H9 (cell line): ENCODE measurements at regions not wholly inside any gene's neighbourhood (a gene's known extent, or its start where the extent isn't known, plus 50 kb on each side); places are given as distances from the start of the nearest gene placed in this dataset.

Experiments used
- DNase-seq: peaks from one replicate; pipeline ENCODE4 v3.0.0-alpha.2; 2017
- H2AFZ ChIP-seq: one replicate; pipeline ENCODE4 v1.6.1; 2013; ENCODE audit warnings: mild to moderate bottlenecking, low read length, control low read depth, moderate library complexity
- H2AK5ac ChIP-seq: 2 replicates; pipeline ENCODE4 v1.6.1; 2013; ENCODE audit warnings: low read length, control low read depth, mixed read lengths; ENCODE audit not compliant: insufficient read length
- H2BK120ac ChIP-seq: one replicate; pipeline ENCODE4 v1.6.1; 2013; ENCODE audit warnings: low read depth, mild to moderate bottlenecking, low read length, control low read depth, inconsistent platforms; ENCODE audit not compliant: poor library complexity, severe bottlenecking
- H2BK12ac ChIP-seq: 2 replicates; pipeline ENCODE4 v1.6.1; 2013; ENCODE audit warnings: low read length, control low read depth, mixed read lengths, low read depth; ENCODE audit not compliant: insufficient read length
- H2BK15ac ChIP-seq: 2 replicates; pipeline ENCODE4 v1.6.1; 2013; ENCODE audit warnings: low read depth, low read length, control low read depth
- H2BK20ac ChIP-seq: one replicate; pipeline ENCODE4 v1.6.1; 2013; ENCODE audit warnings: low read depth, mild to moderate bottlenecking, low read length, control low read depth, inconsistent platforms; ENCODE audit not compliant: poor library complexity, severe bottlenecking
- H2BK5ac ChIP-seq: 2 replicates; pipeline ENCODE4 v1.6.1; 2013; ENCODE audit warnings: low read length, control low read depth, mixed read lengths; ENCODE audit not compliant: insufficient read length
- H3K14ac ChIP-seq: 2 replicates; pipeline ENCODE4 v1.6.1; 2013; ENCODE audit warnings: low read length, control low read depth; ENCODE audit not compliant: insufficient read depth
- H3K18ac ChIP-seq: 2 replicates; pipeline ENCODE4 v1.6.1; 2013; ENCODE audit warnings: low read depth, mild to moderate bottlenecking, mixed read lengths, low read length, control low read depth; ENCODE audit not compliant: insufficient read length
- H3K23ac ChIP-seq: 2 replicates; pipeline ENCODE4 v1.6.1; 2013; ENCODE audit warnings: low read length, control low read depth, mixed read lengths, low read depth; ENCODE audit not compliant: insufficient read length
- H3K23me2 ChIP-seq: 2 replicates; pipeline ENCODE4 v1.6.1; 2013; ENCODE audit warnings: low read depth, mild to moderate bottlenecking, mixed read lengths, low read length, control low read depth; ENCODE audit not compliant: insufficient read length, poor library complexity, severe bottlenecking
- H3K27ac ChIP-seq: 2 replicates; pipeline ENCODE4 v1.5.1; 2013; ENCODE audit warnings: low read length, control low read depth, mixed read lengths, low read depth; ENCODE audit not compliant: insufficient read length
- H3K27me3 ChIP-seq: 2 replicates; pipeline ENCODE4 v1.6.1; 2013; ENCODE audit warnings: low read length, control low read depth, inconsistent platforms; ENCODE audit not compliant: insufficient read depth
- H3K4ac ChIP-seq: 2 replicates; pipeline ENCODE4 v1.6.1; 2013; ENCODE audit warnings: low read depth, mild to moderate bottlenecking, control low read depth, inconsistent platforms, low read length, moderate library complexity
- H3K4me1 ChIP-seq: 2 replicates; pipeline ENCODE4 v1.6.1; 2013; ENCODE audit warnings: low read length, control low read depth, inconsistent platforms; ENCODE audit not compliant: insufficient read depth
- H3K4me2 ChIP-seq: 2 replicates; pipeline ENCODE4 v1.6.1; 2013; ENCODE audit warnings: low read length, control low read depth, mixed read lengths; ENCODE audit not compliant: insufficient read length, insufficient read depth
- H3K56ac ChIP-seq: 2 replicates; pipeline ENCODE4 v1.6.1; 2013; ENCODE audit warnings: low read depth, mild to moderate bottlenecking, mixed read lengths, low read length, control low read depth; ENCODE audit not compliant: insufficient read length
- H3K79me1 ChIP-seq: 2 replicates; pipeline ENCODE4 v1.6.1; 2013; ENCODE audit warnings: low read depth, mild to moderate bottlenecking, moderate library complexity, low read length, control low read depth, inconsistent platforms; ENCODE audit not compliant: insufficient read depth, poor library complexity, severe bottlenecking
- H3K79me2 ChIP-seq: 2 replicates; pipeline ENCODE4 v1.6.1; 2013; ENCODE audit warnings: low read length, control low read depth, inconsistent platforms; ENCODE audit not compliant: insufficient read depth
- H3K9ac ChIP-seq: 2 replicates; pipeline ENCODE4 v1.6.1; 2013; ENCODE audit warnings: low read length, control low read depth, mixed read lengths; ENCODE audit not compliant: insufficient read length; ENCODE audit errors: extremely low read depth
- H3K9me3 ChIP-seq: one replicate; pipeline ENCODE4 v1.6.1; 2013; ENCODE audit warnings: low read depth, low read length, inconsistent platforms; ENCODE audit not compliant: control insufficient read depth
- H3T11ph ChIP-seq: one replicate; pipeline ENCODE4 v1.6.1; 2013; ENCODE audit warnings: mild to moderate bottlenecking, low read length, control low read depth, inconsistent platforms
- H4K20me1 ChIP-seq: one replicate; pipeline ENCODE4 v1.6.1; 2013; ENCODE audit not compliant: control insufficient read depth, insufficient read length, insufficient read depth
- H4K5ac ChIP-seq: 2 replicates; pipeline ENCODE4 v1.6.1; 2013; ENCODE audit warnings: low read depth, mild to moderate bottlenecking, mixed read lengths, low read length, control low read depth; ENCODE audit not compliant: insufficient read length
- H4K8ac ChIP-seq: replicated peaks from 2 replicates; pipeline ENCODE4 v1.6.1; 2013; ENCODE audit warnings: low read length, control low read depth, mixed read lengths, low read depth; ENCODE audit not compliant: insufficient read length
- H4K91ac ChIP-seq: 2 replicates; pipeline ENCODE4 v1.6.1; 2013; ENCODE audit warnings: low read depth, mild to moderate bottlenecking, moderate library complexity, mixed read lengths, low read length, control low read depth; ENCODE audit not compliant: insufficient read length
- H3K27ac Mint-ChIP-seq, 3 experiments: 2 replicates in 2 of 3; 3 replicates in 1 of 3; pipeline ENCODE4 v1.8.0; 2020 to 2021; ENCODE audit warnings: mixed read lengths in 3 of 3, mild to moderate bottlenecking in 1 of 3, moderate library complexity in 1 of 3
- H3K27me3 Mint-ChIP-seq: 2 replicates; pipeline ENCODE4 v1.8.0; 2021; ENCODE audit warnings: low read depth, mild to moderate bottlenecking, moderate library complexity, mixed read lengths
- H3K36me3 Mint-ChIP-seq, 3 experiments: 2 replicates in 2 of 3; 3 replicates in 1 of 3; pipeline ENCODE4 v1.8.0; 2020 to 2021; ENCODE audit warnings: low read depth in 3 of 3, mixed read lengths in 3 of 3; ENCODE audit not compliant: insufficient read depth in 1 of 3
- H3K4me1 Mint-ChIP-seq, 2 experiments: 2 replicates each; pipeline ENCODE4 v1.8.0; 2020; ENCODE audit warnings: mixed read lengths in 2 of 2
- H3K4me3 Mint-ChIP-seq, 2 experiments: 2 replicates in 1 of 2; 3 replicates in 1 of 2; pipeline ENCODE4 v1.8.0; 2020 to 2021; ENCODE audit warnings: mild to moderate bottlenecking in 2 of 2, mixed read lengths in 2 of 2, moderate library complexity in 1 of 2
- H3K9me3 Mint-ChIP-seq, 2 experiments: 2 replicates in 1 of 2; 3 replicates in 1 of 2; pipeline ENCODE4 v1.8.0; 2020; ENCODE audit warnings: mild to moderate bottlenecking in 2 of 2, mixed read lengths in 2 of 2, moderate library complexity in 1 of 2
- TF ChIP-seq, protein P1 (sequence below): fragments of 200-600 bp; sonication (generic); conservative IDR thresholded peaks from 3 replicates; pipeline ENCODE4 v1.8.0; 2021; ENCODE audit warnings: antibody characterized with exemption, mild to moderate bottlenecking

DNA sequence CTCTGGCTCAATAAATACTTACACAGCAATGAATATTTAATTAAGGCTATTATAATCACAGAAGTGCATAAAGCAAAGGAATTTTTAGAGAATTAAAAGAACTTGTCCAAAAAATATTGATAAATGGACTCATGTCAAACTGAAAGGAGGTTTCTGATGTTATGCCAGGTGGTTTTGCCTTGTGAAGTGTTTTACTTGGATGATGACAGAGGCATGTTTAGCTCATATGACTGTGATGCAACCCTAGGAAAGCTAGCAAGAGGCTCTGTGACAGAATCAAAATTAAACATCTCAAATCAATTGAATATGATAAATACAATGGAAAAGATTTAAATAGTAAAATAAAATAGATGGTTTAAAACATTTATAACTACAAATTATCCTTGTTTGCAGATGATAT, 137.3 kb downstream of the TMEM200A start:
- Histone ChIP-seq H2BK15ac (no peak overlapping the region), H3K27me3 (no peaks in the 10 kb centered on the region), H3K79me2 (no peaks in the 10 kb centered on the region), H3K23me2 (no peaks in the 10 kb centered on the region), H3K4me2 (no peak overlapping the region), H3K23ac (no peak overlapping the region), H3K9me3 (no peaks in the 10 kb centered on the region), H2BK5ac (no peak overlapping the region), H2BK12ac (no peak overlapping the region), H4K91ac (no peak overlapping the region), H3K27ac (no peak overlapping the region), H2BK120ac (no peak overlapping the region), H4K20me1 (no peaks in the 10 kb centered on the region), H3K4me1 (no peaks in the 10 kb centered on the region), H4K5ac (no peak overlapping the region), H3K18ac (no peak overlapping the region), H2BK20ac (no peak overlapping the region), H3K9ac (no peak overlapping the region), H3T11ph (no peak overlapping the region), H3K79me1 (no peaks in the 10 kb centered on the region), H2AFZ (no peak overlapping the region), H3K4ac (no peak overlapping the region), H2AK5ac (no peak overlapping the region), H3K14ac (no peak overlapping the region), H4K8ac (no peak overlapping the region), H3K56ac (no peak overlapping the region)
- H3K27ac Mint-ChIP-seq, result no peak overlapping the region
- no peaks in the 10 kb centered on the region; the same call in 1 of the 2 replicates for H3K27me3 Mint-ChIP-seq
- H3K9me3 Mint-ChIP-seq, result no peaks in the 10 kb centered on the region
- DNase-seq, result no peak
- no peaks in the 10 kb centered on the region for H3K36me3 Mint-ChIP-seq
- peaks cover under 1 to 2% of the 10 kb centered on the region in 2 experiments; a peak in 1 of 4 replicates for H3K4me1 Mint-ChIP-seq
- TF ChIP-seq, protein P1, sequence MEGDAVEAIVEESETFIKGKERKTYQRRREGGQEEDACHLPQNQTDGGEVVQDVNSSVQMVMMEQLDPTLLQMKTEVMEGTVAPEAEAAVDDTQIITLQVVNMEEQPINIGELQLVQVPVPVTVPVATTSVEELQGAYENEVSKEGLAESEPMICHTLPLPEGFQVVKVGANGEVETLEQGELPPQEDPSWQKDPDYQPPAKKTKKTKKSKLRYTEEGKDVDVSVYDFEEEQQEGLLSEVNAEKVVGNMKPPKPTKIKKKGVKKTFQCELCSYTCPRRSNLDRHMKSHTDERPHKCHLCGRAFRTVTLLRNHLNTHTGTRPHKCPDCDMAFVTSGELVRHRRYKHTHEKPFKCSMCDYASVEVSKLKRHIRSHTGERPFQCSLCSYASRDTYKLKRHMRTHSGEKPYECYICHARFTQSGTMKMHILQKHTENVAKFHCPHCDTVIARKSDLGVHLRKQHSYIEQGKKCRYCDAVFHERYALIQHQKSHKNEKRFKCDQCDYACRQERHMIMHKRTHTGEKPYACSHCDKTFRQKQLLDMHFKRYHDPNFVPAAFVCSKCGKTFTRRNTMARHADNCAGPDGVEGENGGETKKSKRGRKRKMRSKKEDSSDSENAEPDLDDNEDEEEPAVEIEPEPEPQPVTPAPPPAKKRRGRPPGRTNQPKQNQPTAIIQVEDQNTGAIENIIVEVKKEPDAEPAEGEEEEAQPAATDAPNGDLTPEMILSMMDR, result no peak
- no peak overlapping the region for H3K4me3 Mint-ChIP-seq
